GM18502 (cell line): ENCODE measurements at regions not wholly inside any gene's neighbourhood (a gene's known extent, or its start where the extent isn't known, plus 50 kb on each side); places are given as distances from the start of the nearest gene placed in this dataset.

Experiments
- ATAC-seq: cut with Tn5 transposase; IDR thresholded peaks from one replicate; pipeline ENCODE4 v1.9.1; 2021; ENCODE audit warnings: mild to moderate bottlenecking; ENCODE audit not compliant: unreplicated experiment, poor library complexity

DNA sequence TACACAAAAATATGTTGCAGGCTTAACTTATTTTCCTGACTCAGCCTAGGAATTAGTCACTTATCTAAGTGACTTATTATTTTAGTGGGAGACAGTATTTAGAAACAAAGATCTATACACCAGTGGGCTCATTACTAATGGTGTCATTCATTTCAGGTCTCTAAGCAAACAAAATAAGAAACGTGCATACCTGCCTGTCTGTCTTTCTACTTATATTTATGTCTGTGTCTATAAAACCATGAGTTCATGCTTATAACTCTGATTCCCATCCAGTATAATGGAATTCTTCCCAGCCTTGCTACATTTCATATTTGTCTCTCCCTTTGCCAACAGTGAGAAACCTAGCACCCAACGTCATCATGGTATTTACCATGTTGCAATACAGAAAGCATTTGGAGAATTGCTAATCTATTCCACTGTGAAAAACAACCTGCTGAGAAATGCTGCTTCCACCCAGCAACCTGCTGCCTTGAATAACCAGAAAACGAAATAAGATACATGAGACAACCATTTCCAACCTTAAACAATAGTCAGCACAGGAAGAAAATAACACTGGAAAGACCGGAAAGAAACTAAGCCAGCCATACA is 501.0 kb downstream of the GLRX3 start:
- no peak for ATAC-seq

DNA sequence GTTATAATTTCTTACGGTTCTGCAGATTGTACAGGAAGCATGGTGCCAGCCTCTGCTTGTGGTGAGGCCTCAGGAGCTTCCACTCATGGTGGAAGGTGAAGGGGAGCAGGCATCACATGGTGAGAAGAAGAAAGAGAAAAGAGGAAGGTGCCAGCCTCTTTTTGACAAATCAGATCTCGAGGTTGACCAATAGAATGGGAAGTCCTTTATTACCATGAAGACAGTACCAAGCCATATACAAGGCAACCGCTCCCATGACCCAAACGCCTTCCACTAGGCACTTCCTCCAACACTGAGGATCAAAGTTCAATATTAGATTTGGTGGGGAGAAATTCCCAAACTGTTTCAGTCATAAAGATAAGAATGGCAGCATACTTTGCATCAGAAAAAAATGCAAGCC is 502.8 kb downstream of the GLRX3 start:
- ATAC-seq = no peak

DNA sequence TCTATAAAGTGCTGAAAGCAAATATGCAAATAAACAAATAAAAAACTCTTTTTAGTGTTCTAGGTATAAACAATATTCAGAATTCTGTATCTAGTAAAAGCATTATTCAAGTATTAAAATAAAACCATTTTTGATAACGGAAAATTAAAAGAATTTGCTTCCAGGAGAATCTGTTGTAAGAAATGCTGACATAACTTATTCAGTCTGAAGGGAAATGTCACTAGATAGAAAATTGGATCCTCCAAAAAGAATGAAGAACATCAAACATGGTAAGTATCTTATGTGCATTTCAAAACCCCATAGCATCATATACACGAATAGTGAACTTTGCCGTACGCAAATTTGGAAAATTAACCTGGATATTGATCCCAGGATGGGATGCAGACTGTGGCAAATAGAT is 506.7 kb downstream of the GLRX3 start:
- no peak for ATAC-seq

DNA sequence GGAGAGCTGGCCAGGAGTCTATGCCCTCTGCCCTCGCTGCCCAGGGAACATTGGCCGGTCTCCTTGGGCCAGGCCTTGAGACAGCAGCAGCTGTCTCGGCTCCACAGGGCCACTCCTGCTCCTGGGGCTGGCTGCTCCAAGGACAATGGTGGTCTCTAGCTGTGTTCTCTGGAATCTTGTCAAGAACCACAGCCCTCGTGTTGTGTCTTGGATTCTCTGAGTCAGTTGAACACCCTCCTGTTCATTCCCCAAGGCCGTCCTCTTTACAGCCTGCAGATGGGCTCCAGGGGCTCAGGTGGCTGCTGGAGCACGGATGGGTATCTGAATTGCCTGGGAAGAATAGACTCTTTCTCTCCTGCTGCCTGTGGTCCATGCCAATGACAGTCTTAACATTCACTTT is 511.1 kb downstream of the GLRX3 start:
- ATAC-seq = no peak

DNA sequence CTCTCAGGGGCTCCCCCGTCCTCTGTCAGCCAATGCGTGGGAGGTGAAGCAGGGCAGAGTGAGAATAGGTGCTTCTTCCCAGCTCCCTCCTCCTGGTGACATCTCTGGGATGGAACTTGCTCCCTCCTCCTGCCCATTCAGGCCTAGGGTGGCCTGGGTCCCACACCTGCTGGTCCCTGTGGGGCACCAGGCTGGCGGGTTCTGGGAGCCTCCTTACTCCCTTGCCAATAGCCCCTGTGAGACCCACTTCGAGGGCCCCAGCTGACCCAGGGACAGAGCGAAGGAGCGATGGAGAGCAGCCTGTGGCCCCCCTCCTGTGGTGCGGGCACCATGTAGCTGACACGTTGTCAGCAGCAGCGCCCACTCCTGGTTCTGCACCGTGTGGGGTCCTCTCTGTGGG is 512.6 kb downstream of the GLRX3 start:
- ATAC-seq = no peak

DNA sequence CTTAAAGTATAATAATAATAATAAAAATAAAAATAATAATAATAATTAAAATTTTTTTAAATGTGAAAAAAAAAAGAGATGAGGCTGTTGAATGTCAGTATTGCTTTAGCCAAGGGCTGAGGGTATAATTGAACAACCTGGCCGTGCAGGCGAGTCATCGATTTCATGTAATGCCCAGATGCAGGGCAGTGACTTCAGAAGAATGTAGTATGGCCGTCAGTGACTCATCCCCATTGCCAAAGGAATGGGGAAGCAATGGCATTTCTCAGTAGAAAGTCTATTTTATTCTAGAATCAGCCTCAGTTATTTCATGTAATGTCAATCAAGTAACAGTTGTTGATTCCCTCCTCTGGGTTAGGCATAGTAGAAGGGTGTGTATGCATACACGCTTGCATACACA is 516.4 kb downstream of the GLRX3 start:
- ATAC-seq = no peak

DNA sequence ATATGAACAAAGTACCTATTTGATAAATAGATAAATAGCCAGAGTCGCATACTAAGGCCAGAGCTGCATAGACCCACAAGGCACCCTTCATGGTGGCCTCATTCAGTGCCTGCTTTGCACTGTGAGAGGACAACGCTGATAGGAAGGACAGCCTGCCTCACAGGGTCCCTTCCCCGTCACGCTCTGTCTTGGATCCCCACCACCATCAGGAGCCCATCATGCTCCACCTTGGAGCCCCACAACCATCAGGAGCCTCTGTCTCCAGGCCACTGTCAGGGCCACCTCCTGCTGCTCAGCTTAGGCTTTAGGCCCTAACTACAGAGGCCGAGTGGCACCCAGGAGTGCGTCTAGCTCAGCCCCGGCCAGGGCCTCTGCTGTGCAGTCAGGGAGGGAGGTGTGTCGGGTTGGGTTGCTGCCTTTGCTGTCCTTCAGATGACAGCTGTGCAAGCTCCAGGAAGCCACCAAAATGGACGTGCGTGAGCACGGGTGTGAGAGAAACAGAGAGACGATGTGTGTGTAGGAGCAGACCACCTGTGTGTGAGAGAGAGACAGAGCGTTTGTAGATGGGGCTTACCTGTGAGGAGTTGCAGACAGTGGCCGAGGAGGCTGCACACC is 516.9 kb downstream of the GLRX3 start:
- no peak for ATAC-seq

DNA sequence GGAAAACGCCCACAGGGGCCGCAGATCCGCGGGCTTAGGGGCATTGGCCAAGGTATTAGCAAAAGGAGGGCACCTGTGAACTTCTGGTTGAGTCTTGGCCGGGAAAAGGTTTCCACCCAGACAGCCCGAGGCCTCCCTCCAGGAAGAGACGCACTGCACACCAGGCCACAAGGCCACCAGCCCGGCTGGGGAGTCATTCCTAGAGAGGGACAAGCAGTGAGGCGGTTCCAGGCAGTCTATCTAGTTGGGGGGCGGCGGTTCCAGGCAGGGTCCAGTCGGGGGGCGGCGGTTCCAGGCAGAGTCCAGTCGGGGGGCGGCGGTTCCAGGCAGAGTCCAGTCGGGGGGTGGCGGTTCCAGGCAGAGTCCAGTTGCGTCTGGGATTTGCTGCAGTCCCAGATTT is 518.5 kb downstream of the GLRX3 start:
- no peak for ATAC-seq

DNA sequence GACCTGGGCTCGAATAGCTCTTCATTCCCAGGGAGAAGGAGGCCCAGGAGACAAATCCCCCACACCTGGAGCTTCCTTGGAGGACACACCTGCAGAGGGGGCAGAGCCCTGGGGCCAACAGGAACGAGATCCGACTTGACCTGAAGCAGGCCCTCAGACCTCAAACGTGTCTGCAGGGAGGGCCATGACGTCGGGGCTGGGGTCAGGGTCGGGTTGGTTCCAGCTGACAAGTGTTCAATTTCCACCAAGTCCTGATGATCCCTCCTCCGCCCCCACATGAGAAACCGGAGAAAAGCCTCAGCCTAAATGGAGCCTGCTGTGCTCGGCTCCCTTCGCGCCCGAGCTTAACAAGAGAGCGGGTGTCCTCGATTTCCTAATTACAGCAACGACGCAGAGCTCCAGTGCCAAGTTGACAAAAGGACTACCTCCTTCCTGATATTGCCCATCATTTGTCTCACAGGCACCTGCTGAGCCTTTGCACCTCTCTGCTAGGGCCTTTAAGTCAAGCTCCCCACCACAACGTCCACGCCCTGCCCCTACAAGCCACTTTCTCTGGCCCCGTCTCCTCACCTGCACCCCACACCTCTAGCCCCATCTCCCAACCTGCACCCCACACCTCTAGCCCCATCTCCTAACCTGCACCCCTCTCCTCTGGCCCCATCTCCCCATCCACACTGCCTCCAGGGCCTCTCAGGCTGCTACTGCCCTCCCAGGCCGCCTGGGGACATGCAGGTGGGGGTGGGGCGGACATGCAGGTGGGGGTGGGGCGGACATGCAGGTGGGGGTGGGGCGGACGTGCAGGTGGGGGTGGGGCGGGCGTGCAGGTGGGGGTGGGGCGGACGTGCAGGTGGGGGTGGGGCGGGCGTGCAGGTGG is 519.4 kb downstream of the GLRX3 start:
- ATAC-seq = no peak

DNA sequence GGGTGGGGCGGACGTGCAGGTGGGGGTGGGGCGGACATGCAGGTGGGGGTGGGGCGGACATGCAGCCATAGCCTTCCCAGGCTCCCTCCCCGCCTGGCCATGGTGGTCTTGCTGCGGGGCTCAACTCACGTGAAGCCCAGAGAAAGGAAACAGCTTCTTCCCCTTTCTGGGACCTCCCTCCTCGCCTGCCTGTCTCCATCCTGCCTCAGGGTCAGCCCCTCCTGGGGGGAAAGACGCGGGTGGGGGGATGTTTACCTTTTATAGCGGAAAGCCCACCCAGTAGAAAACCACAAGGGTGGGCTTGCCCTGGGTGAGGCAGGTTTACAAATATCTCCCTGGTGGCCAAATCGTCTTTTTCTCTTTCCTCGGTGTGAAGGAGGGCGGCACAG is 520.0 kb downstream of the GLRX3 start:
- no peak for ATAC-seq

DNA sequence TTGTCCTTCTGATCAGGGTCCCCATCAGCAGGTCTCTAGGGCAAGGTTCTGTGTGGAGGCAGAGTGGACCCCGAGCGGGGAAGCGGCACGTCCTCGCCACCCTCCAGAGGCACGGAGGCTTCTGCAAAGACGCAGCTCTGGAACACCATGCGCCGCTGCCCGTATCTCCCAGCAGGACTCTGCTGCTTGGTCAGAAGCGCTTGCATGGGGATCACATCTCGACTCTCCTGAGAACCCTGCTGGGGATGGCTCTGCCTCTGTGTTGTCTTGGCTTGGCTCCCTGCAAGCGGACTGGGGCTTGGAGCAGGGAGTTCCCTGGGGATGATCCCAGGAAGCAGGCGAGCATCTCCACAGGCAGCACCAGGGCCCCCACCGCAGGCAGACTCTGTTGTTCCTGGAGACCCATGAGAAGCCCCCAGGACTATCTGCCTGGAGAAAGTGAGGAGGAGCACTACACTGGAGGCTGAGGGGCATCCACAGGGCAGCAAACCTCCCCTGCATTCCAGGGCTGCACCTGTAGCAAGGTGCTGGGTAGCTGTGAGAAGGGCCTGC is 520.5 kb downstream of the GLRX3 start:
- no peak for ATAC-seq

DNA sequence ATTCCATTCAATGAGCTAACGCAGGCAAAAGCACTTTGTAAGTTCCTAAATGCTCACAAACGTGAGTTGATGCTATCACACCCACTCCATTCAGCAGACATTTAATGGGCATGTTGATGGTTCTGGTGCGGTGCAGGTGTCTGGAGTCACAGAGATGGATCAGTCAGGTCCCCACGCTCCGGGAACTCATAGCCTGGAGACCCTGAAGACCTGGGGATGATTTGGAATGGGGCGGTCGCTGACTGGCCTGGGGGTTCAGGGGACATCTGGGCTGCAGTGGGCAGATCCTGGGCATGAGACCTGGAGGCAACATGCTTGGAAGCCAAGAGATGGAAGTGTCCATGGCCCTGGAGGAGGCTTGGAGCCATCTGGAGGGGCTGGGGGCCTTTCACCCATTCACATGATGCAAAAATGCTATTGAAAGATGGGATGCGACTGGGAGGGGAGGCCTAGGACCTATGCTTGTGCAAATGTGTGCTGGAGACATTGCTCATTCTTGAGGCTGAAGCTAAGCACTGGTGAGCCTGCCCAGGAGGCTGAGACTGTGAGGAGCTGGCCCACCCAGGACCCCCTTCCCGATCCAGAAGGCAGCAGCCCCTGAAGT is 522.6 kb downstream of the GLRX3 start:
- no peak for ATAC-seq

DNA sequence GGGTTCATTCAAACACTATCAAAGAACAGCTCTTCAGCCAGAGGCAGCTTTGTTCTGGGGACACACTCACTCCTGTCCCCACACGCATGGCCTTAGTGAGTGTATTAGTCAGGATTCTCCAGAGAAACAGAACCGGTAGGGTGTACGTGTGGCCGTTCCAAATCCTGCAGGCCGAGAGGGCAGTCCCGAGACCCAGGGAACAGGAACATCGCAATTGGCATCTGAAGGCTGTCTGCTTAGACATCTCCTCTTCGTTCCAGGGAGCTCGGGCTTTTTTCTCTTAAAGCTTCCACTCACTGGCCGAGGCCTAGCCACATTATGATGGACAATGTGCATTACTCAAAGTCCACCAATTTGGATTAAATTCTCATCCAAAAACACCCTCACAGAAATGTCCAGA is 523.3 kb downstream of the GLRX3 start:
- ATAC-seq = no peak

DNA sequence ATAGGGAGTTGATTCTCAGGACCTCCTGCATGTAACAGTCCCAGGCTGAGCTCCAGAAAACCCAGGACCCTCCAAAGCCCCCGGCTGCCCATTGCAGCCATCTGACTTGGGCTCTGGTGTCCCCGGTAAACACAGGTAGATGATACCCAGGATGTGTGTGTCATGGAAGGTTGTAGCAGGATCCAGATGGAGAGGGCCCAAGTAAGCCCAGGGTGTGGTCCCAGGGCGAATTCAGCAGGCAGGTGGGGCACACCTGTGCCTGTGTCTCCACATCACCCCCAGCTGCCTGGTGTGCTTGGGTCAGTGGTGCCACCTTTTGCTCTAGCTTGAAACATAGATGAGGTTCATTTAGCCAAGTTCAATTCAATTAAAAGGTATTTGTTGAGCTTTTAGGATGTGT is 524.1 kb downstream of the GLRX3 start:
- ATAC-seq = no peak

DNA sequence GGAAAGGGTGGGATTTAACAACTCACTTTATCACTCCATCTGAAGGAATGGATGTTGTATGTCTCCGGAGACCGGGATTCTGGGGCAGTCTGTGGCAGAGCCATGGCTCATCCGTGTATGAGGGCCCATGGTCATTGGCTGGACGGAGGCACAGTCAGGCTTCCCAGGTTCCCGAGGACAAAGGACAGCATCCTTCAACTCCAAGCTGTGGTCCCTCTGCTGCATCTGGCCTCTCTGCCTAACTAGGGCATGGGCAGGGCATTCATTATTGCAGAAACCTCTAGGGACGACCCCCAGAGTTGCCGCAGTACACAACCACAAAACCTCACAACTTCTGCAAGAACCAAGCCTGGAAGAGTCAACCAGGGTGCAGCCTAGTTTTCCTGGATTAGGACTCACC is 525.2 kb downstream of the GLRX3 start:
- no peak for ATAC-seq

DNA sequence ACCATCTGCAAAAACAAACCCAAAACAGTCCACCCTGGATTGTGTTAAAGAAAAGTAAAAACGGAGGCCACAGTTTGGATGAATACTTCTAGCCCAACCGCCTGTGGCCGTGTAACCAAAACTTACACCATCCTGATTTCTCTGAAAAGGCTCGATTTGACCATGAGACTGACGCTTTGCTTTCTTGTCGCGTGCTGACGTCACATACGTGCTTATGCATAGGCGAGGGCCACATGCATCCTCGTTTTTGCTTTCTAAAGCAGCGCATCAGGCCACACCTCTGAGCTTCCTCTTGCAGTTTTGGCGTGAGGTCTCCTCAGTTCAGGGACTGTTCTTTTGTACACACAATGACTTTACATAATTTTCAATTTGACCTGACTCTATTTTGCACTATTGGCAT is 526.6 kb downstream of the GLRX3 start:
- no peak for ATAC-seq

DNA sequence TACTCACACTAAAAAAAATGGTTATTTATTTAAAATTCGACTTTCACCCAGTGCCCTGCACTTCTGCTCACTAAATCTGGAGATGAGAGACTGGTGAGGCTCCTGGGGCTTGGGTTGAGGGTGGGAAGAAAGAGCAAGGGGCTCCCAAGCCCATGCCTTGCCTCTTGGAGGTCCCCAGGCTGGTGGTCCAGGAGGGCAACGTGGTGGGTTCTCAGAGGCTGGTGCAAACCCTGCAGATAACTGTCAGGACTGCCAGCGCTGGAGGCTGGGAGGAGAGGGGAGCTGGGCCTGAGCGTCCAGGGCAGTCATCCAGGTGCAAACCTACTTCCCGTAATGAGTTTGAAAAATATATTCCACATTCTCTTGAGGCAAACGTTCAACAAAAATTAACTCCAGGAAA is 528.3 kb downstream of the GLRX3 start:
- ATAC-seq = no peak

DNA sequence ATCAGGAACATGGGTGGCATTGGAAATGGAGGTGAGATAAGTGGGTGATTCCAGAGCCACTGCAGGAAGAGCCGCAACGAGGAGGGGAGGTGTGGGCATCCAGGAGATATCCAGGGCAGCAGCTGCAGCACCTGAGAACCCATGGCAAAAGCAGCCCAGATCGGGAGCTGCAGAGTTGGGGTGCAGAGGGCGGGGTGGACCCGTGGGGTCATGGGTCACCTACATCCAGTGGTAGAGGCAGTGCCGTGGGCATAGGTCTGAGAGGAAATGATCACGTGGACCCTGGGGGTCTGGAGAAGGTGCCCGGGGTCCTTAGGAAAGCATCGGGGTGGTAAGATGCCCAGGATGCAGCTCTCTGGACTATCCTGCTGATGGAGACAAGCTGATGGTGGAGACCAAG is 530.0 kb downstream of the GLRX3 start:
- no peak for ATAC-seq

DNA sequence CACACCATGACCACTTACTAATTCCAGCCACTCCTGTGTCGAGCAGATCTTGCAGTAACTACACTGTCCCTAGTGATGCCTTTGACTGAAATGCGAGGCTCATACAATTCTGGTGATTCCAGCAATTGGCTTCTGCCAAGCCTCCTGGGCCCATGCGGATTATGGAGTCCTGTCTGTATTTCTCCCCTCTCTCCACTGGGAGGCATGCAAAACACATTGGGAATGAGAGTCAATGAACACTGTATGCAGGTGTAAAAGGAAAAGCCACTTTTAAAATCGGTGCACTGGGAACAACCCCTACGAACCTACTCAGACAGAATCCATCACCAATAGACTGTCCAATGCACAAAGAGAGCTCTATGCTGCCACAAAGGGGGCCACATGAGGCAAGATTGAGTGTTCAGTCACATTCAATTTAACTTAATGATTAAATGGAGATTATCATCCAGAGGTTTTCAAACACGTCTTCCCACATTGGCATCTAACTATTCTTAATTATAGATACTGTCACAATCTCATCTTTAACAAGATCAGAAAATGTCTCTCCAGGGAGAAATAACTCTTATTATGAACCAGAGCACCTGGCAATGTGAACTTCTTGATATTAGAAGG is 550.6 kb downstream of the GLRX3 start:
- ATAC-seq = no peak

DNA sequence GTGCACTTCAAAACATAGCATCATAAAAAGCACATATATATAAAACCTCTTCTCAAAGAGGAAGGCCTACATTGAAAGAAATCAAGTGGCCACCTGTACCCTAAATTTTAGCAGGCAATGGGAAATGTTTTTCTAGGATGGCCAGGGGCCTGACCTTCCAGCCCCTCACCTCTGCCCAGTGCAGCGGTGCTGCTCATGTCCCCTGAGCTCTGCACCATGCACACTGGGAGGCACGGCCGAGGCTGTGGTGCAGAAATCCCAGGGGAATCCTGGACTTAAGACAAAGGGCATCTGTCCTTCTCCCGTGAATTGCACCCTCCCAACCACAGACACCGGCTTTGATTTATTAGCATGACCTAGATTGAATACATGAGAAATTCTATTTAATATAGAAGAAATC is 551.4 kb downstream of the GLRX3 start:
- no peak for ATAC-seq
